HCT116 (cell line): ENCODE measurements at regions not wholly inside any gene's neighbourhood (a gene's known extent, or its start where the extent isn't known, plus 50 kb on each side); places are given as distances from the start of the nearest gene placed in this dataset.

Experiments
- ATAC-seq: fragments of 200-7000 bp; cut with Tn5 transposase; 2 replicates; pipeline ENCODE4 v1.9.1; 2020; ENCODE audit warnings: mild to moderate bottlenecking, moderate library complexity
- BruUV-seq: library from RNA; stranded (reverse); fragments of 400-500 nt; replicated peaks from 2 replicates; lab custom pipeline; 2021; lab: Mats Ljungman, UMichigan
- CTCF ChIA-PET: fragments of 300-600 bp; sonication (Branson Sonifier 250); formaldehyde crosslinking; loops from one replicate; lab custom pipeline; 2021; ENCODE audit warnings: antibody characterized with exemption; lab: Charles Lee
- POLR2A ChIA-PET: fragments of 300-600, 350-600 bp; sonication (Branson Sonifier 250); formaldehyde crosslinking; loops from one replicate; lab custom pipeline; 2021; ENCODE audit warnings: antibody characterized with exemption; lab: Charles Lee
- RAD21 ChIA-PET, 2 experiments: fragments of 300-600 bp; sonication (Branson Sonifier 250); formaldehyde crosslinking; loops; one replicate each; lab custom pipeline; 2023; ENCODE audit warnings: low total read pairs in 2 of 2; ENCODE audit not compliant: uncharacterized antibody in 2 of 2, unreplicated experiment in 2 of 2, low non-redundant PET in 1 of 2; lab: Charles Lee
- DNase-seq: peaks from one replicate; pipeline ENCODE4 v3.0.0-alpha.2; 2010; ENCODE audit warnings: low read depth, low spot score
- H2AFZ ChIP-seq: fragments of 200-600 bp; shearing (Covaris generic), sonication (generic); 2 replicates; pipeline ENCODE4 v1.6.1; 2017; ENCODE audit warnings: low read depth, mixed run types, mixed read lengths, antibody characterized with exemption, low read length; ENCODE audit not compliant: poor library complexity, severe bottlenecking
- H3K27ac ChIP-seq: 2 replicates; pipeline ENCODE4 v1.5.1; 2012; ENCODE audit warnings: low read depth, low read length
- H3K27me3 ChIP-seq: fragments of 200-600 bp; sonication (generic); 2 replicates; pipeline ENCODE4 v1.6.1; 2016; ENCODE audit warnings: mixed run types, low read length, mixed read lengths; ENCODE audit not compliant: insufficient read depth
- H3K36me3 ChIP-seq, 2 experiments: fragments of 200-500 bp in 1 of 2; fragments of 200-600 bp in 1 of 2; sonication (Bioruptor generic) in 1 of 2; sonication (generic) in 1 of 2; 2 replicates each; pipeline versions ENCODE4 v1.5.1 to v1.6.1; 2014 to 2016; ENCODE audit warnings: low read length in 2 of 2, inconsistent platforms in 1 of 2, mixed read lengths in 1 of 2, mixed run types in 1 of 2; ENCODE audit not compliant: insufficient read depth in 2 of 2, control insufficient read depth in 1 of 2
- H3K4me1 ChIP-seq, 2 experiments: fragments of 200-600 bp in 1 of 2; sonication (generic) in 1 of 2; 2 replicates each; pipeline versions ENCODE4 v1.5.1 to v1.6.1; 2012 to 2017; ENCODE audit warnings: low read length in 2 of 2, inconsistent platforms in 1 of 2, mild to moderate bottlenecking in 1 of 2, mixed read lengths in 1 of 2, mixed run types in 1 of 2, moderate library complexity in 1 of 2; ENCODE audit not compliant: insufficient read depth in 2 of 2, control insufficient read depth in 1 of 2
- H3K4me2 ChIP-seq: fragments of 200-600 bp; sonication (generic); 2 replicates; pipeline ENCODE4 v1.6.1; 2017; ENCODE audit warnings: mixed run types, low read length, mixed read lengths
- H3K4me3 ChIP-seq, 2 experiments: fragments of 200-600 bp in 1 of 2; sonication (generic) in 1 of 2; replicated peaks in 1 of 2; 2 replicates each; pipeline ENCODE4 v1.5.1; 2011 to 2016; ENCODE audit warnings: low read length in 2 of 2, control low read depth in 1 of 2, low read depth in 1 of 2, mild to moderate bottlenecking in 1 of 2, mixed read lengths in 1 of 2, mixed run types in 1 of 2
- H3K79me2 ChIP-seq: fragments of 200-600 bp; sonication (generic); 2 replicates; pipeline ENCODE4 v1.6.1; 2017; ENCODE audit warnings: mild to moderate bottlenecking, mixed run types, low read length, moderate library complexity, mixed read lengths; ENCODE audit not compliant: insufficient read depth
- H3K9ac ChIP-seq: fragments of 200-600 bp; sonication (generic); 2 replicates; pipeline ENCODE4 v1.6.1; 2016; ENCODE audit warnings: low read length, mixed read lengths
- H3K9me2 ChIP-seq: fragments of 200-600 bp; sonication (generic), shearing (Covaris generic); 2 replicates; pipeline ENCODE4 v1.6.1; 2017; ENCODE audit warnings: mixed run types, mild to moderate bottlenecking, moderate library complexity; ENCODE audit not compliant: insufficient read depth
- H3K9me3 ChIP-seq, 2 experiments: fragments of 200-500 bp in 1 of 2; fragments of 200-600 bp in 1 of 2; sonication (Bioruptor generic) in 1 of 2; sonication (generic) in 1 of 2; 2 replicates each; pipeline ENCODE4 v1.6.1; 2014 to 2017; ENCODE audit warnings: low read length in 2 of 2, mixed read lengths in 2 of 2, inconsistent platforms in 1 of 2, low read depth in 1 of 2, mild to moderate bottlenecking in 1 of 2, mixed run types in 1 of 2, moderate library complexity in 1 of 2; ENCODE audit not compliant: control insufficient read depth in 1 of 2, insufficient read depth in 1 of 2
- H4K20me1 ChIP-seq: fragments of 200-600 bp; sonication (generic), shearing (Covaris generic); 2 replicates; pipeline ENCODE4 v1.6.1; 2017; ENCODE audit warnings: mixed run types, mild to moderate bottlenecking, moderate library complexity; ENCODE audit not compliant: insufficient read depth
- CEBPB ChIP-seq: IDR thresholded peaks from 2 replicates; pipeline ENCODE4 v1.6.1; 2012; ENCODE audit warnings: low read depth
- EZH2 ChIP-seq: fragments of 200-600 bp; sonication (generic); IDR thresholded peaks from 2 replicates; pipeline ENCODE4 v1.6.1; 2017; ENCODE audit warnings: antibody characterized with exemption, mixed run types
- JUND ChIP-seq: IDR thresholded peaks from 2 replicates; pipeline ENCODE4 v1.6.1; 2012
- RAD21 ChIP-seq: IDR thresholded peaks from 2 replicates; pipeline ENCODE4 v1.6.1; 2012; ENCODE audit warnings: low read depth, mild to moderate bottlenecking
- REST ChIP-seq: IDR thresholded peaks from 2 replicates; pipeline ENCODE4 v1.6.1; 2012; ENCODE audit warnings: low read depth
- SRF ChIP-seq: IDR thresholded peaks from 2 replicates; pipeline ENCODE4 v1.6.1; 2012; ENCODE audit warnings: low read depth
- TCF7L2 ChIP-seq: IDR thresholded peaks from 2 replicates; pipeline ENCODE4 v1.7.0; 2011; ENCODE audit warnings: borderline replicate concordance, inconsistent platforms; ENCODE audit not compliant: insufficient read depth, insufficient read length; ENCODE audit errors: extremely low read depth
- YY1 ChIP-seq: IDR thresholded peaks from 2 replicates; pipeline ENCODE4 v1.6.1; 2011; ENCODE audit warnings: low read length, low read depth, moderate library complexity, mild to moderate bottlenecking; ENCODE audit not compliant: insufficient replicate concordance; ENCODE audit errors: extremely low read depth
- ZNF274 ChIP-seq: fragments of 200-500 bp; sonication (Bioruptor generic); IDR thresholded peaks from 2 replicates; pipeline ENCODE4 v1.6.1; 2014; ENCODE audit warnings: mild to moderate bottlenecking, low read depth, low read length, inconsistent platforms
- intact Hi-C: fragments of 100-400 bp; cut with micrococcal nuclease; formaldehyde crosslinking; loops from 2 replicates; pipeline ENCODE4 v1.10.0; 2022
- TF ChIP-seq, protein P1 (sequence below): IDR thresholded peaks from 2 replicates; pipeline ENCODE4 v1.6.1; 2012

DNA sequence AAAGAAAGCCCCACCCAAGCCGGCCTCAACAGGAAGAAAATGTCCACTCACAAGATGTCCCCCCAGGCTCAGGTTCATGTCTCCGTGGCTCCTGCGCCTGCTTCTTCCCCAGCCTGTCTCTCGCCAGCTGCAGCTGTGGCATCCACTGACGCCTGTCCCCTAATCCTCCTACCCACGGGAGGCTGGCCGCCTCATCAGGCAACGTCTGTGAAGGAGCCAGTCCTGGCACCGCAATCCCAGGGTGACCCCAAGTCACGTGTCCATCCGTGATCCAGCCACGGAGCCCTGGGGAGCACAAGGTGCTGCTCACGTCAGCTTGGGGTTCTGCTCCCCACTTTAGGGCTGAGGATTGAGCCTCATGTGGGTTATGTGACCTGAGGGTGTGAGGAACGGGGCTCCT, 640.3 kb downstream of the CDH26 start:
- ChIA-PET POLR2A (no interaction called here), CTCF (no interaction called here), RAD21 (no interaction called here)
- intact Hi-C loops: no loop called here
- TF ChIP-seq EZH2: no peak
- Histone ChIP-seq H2AFZ (no peak overlapping the region), H3K9ac (no peak overlapping the region), H3K4me1 (no peaks in the 10 kb centered on the region), H3K4me2 (no peak overlapping the region), H3K4me3 (no peak overlapping the region), H3K36me3 (no peaks in the 10 kb centered on the region), H3K27ac (no peak overlapping the region), H3K79me2 (no peaks in the 10 kb centered on the region), H3K27me3 (no peaks in the 10 kb centered on the region), H3K9me2 (no peaks in the 10 kb centered on the region), H4K20me1 (no peaks in the 10 kb centered on the region), H3K9me3 (peaks cover 15 to 22% of the 10 kb centered on the region in 2 experiments; a peak in 2 of 4 replicates)
- DNase-seq (no peak), ATAC-seq (no peak)
- BruUV-seq: no TSS peak

- Histone ChIP-seq H3K9ac (no peak overlapping the region), H3K9me3 (peaks cover 15 to 27% of the 10 kb centered on the region in 2 experiments; a peak in 2 of 4 replicates), H3K4me1 (no peaks in the 10 kb centered on the region), H3K4me2 (no peak overlapping the region), H3K9me2 (no peaks in the 10 kb centered on the region), H3K27ac (no peak overlapping the region), H2AFZ (no peak overlapping the region), H3K4me3 (no peak overlapping the region), H4K20me1 (no peaks in the 10 kb centered on the region), H3K27me3 (no peaks in the 10 kb centered on the region), H3K36me3 (no peaks in the 10 kb centered on the region), H3K79me2 (no peaks in the 10 kb centered on the region)
- no TSS peak for BruUV-seq
- no peak for DNase-seq
- intact Hi-C loops: no loop called here
- ChIA-PET RAD21 (no interaction called here), CTCF (no interaction called here), POLR2A (no interaction called here)
- ATAC-seq: no peak
- TF ChIP-seq, protein P1, sequence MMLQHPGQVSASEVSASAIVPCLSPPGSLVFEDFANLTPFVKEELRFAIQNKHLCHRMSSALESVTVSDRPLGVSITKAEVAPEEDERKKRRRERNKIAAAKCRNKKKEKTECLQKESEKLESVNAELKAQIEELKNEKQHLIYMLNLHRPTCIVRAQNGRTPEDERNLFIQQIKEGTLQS: no peak
Measured at GRCh38 chr20:60599381-60599780, 641.2 kb downstream of the CDH26 start.

GRCh38 chr20:60600036-60600435, 641.8 kb downstream of the CDH26 start:
- TF ChIP-seq RAD21 (no peak), SRF (no peak), ZNF274 (no peak), CEBPB (no peak), JUND (no peak), REST (no peak), YY1 (no peak), TCF7L2 (no peak)
- Histone ChIP-seq H3K9me3 (peaks cover 21 to 30% of the 10 kb centered on the region in 2 experiments; a peak in 2 of 4 replicates), H3K4me2 (no peak overlapping the region), H3K79me2 (no peaks in the 10 kb centered on the region), H2AFZ (no peak overlapping the region), H3K9me2 (no peaks in the 10 kb centered on the region), H3K27ac (no peak overlapping the region), H4K20me1 (no peaks in the 10 kb centered on the region), H3K9ac (no peak overlapping the region), H3K4me1 (no peaks in the 10 kb centered on the region), H3K4me3 (no peak overlapping the region), H3K27me3 (no peaks in the 10 kb centered on the region), H3K36me3 (no peaks in the 10 kb centered on the region)
- no peak for ATAC-seq
- intact Hi-C loops: no loop called here
- DNase-seq: no peak
- CTCF ChIA-PET: no interaction called here
- RAD21 ChIA-PET: no interaction called here
- POLR2A ChIA-PET: no interaction called here
- no TSS peak for BruUV-seq
